HepG2 (cell line): ENCODE measurements at regions not wholly inside any gene's neighbourhood (a gene's known extent, or its start where the extent isn't known, plus 50 kb on each side); places are given as distances from the start of the nearest gene placed in this dataset.

Source experiments
- ATAC-seq: fragments of 200-7000 bp; cut with Tn5 transposase; 3 replicates; pipeline ENCODE4 v1.9.1; 2020; ENCODE audit warnings: mild to moderate bottlenecking, moderate library complexity
- BruUV-seq: library from RNA; stranded (reverse); fragments of 400-500 nt; replicated peaks from 2 replicates; lab custom pipeline; 2021; lab: Mats Ljungman, UMichigan
- CTCF ChIA-PET: fragments of 300-600 bp; formaldehyde crosslinking; extraction: SDS; loops from one replicate; lab custom pipeline; 2021; ENCODE audit warnings: low total read pairs, inconsistent platforms, low intra/inter-chr PET ratio; lab: Yijun Ruan, JAX
- POLR2A ChIA-PET: fragments of 350-600 bp; sonication (Branson Sonifier 250); formaldehyde crosslinking; loops from one replicate; lab custom pipeline; 2020; ENCODE audit warnings: antibody characterized with exemption, inconsistent platforms; lab: Yijun Ruan, JAX
- DNase-seq: peaks from one replicate; pipeline ENCODE4 v3.0.0-alpha.2; 2015; ENCODE audit warnings: low spot score
- FAIRE-seq: peaks from 3 replicates; lab custom pipeline; 2011; peaks lifted over from hg19 to GRCh38; lab: Jason Lieb, UNC
- H2AFZ ChIP-seq: one replicate; pipeline ENCODE4 v1.6.1; 2011; ENCODE audit warnings: low read length, inconsistent platforms
- H3K27ac ChIP-seq: fragments of 300-600 bp; 3 replicates; pipeline ENCODE4 v1.8.0; 2011; ENCODE audit warnings: mixed run types, mild to moderate bottlenecking, mixed read lengths, low read length, inconsistent platforms; ENCODE audit not compliant: insufficient read depth; ENCODE audit errors: extremely low read length
- H3K27me3 ChIP-seq, 2 experiments: fragments of 200-600 bp in 1 of 2; 2 replicates in 1 of 2; 3 replicates in 1 of 2; pipeline versions ENCODE4 v1.6.0 to v1.8.0; 2011; ENCODE audit warnings: low read length in 2 of 2, mild to moderate bottlenecking in 2 of 2, moderate library complexity in 2 of 2, inconsistent platforms in 1 of 2; ENCODE audit not compliant: insufficient read depth in 2 of 2, control insufficient read depth in 1 of 2
- H3K36me3 ChIP-seq, 2 experiments: fragments of 200-600 bp in 1 of 2; replicated peaks in 1 of 2; 2 replicates in 1 of 2; 3 replicates in 1 of 2; pipeline versions ENCODE4 v1.5.1 to v1.8.0; 2011; ENCODE audit warnings: low read length in 2 of 2, inconsistent platforms in 1 of 2; ENCODE audit not compliant: insufficient read depth in 2 of 2, control insufficient read depth in 1 of 2
- H3K4me1 ChIP-seq: 2 replicates; pipeline ENCODE4 v1.5.1; 2012; ENCODE audit warnings: low read length, inconsistent platforms; ENCODE audit not compliant: insufficient read depth
- H3K4me2 ChIP-seq: 2 replicates; pipeline ENCODE4 v1.6.0; 2011; ENCODE audit warnings: low read depth, low read length, inconsistent platforms
- H3K4me3 ChIP-seq, 3 experiments: fragments of 200-600 bp in 1 of 3; sonication (generic), shearing (Covaris generic) in 1 of 3; replicated peaks in 1 of 3; 2 replicates each; pipeline ENCODE4 v1.5.1; 2011 to 2016; ENCODE audit warnings: low read length in 3 of 3, inconsistent platforms in 2 of 3, low read depth in 2 of 3, mild to moderate bottlenecking in 2 of 3, control low read depth in 1 of 3, mixed read lengths in 1 of 3; ENCODE audit not compliant: insufficient read depth in 1 of 3
- H3K79me2 ChIP-seq: one replicate; pipeline ENCODE4 v1.6.1; 2011; ENCODE audit warnings: low read length, inconsistent platforms; ENCODE audit not compliant: insufficient read depth
- H3K9ac ChIP-seq: 2 replicates; pipeline ENCODE4 v1.6.0; 2011; ENCODE audit warnings: mild to moderate bottlenecking, low read depth, low read length, inconsistent platforms; ENCODE audit not compliant: insufficient read depth
- H3K9me3 ChIP-seq: 2 replicates; pipeline ENCODE4 v1.5.1; 2012; ENCODE audit warnings: mild to moderate bottlenecking, low read length
- H4K20me1 ChIP-seq: 2 replicates; pipeline ENCODE4 v1.6.0; 2011; ENCODE audit warnings: inconsistent platforms, mild to moderate bottlenecking, low read length, moderate library complexity; ENCODE audit not compliant: insufficient read depth
- FOXM1 ChIP-seq: sonication (generic); formaldehyde crosslinking; IDR thresholded peaks from 2 replicates; pipeline ENCODE4 v1.5.0; 2020; ENCODE audit warnings: missing genetic modification reagents
- MATR3 ChIP-seq: sonication (generic); formaldehyde crosslinking; IDR thresholded peaks from 2 replicates; pipeline ENCODE4 v1.4.0; 2020; ENCODE audit warnings: missing genetic modification reagents
- PCBP1 ChIP-seq: fragments of 200-400 bp; formaldehyde crosslinking; IDR thresholded peaks from 2 replicates; pipeline ENCODE4 v1.6.1; 2017; ENCODE audit warnings: mild to moderate bottlenecking, low read depth, low read length, borderline replicate concordance
- ZFAT ChIP-seq: sonication (generic); formaldehyde crosslinking; conservative IDR thresholded peaks from 2 replicates; pipeline ENCODE4 v1.8.1; 2023; ENCODE audit warnings: missing genetic modification reagents, inconsistent platforms
- ZNF577 ChIP-seq: sonication (generic); formaldehyde crosslinking; IDR thresholded peaks from 2 replicates; pipeline ENCODE4 v1.4.0; 2020; ENCODE audit warnings: mild to moderate bottlenecking, low read depth, missing genetic modification reagents, borderline replicate concordance
- WGBS: methylation state at CpG from one replicate; pipeline ENCODE4 v1.1.6; 2017; ENCODE audit warnings: low lambda C conversion rate; 5-methylcytosine and 5-hydroxymethylcytosine counted together
- in situ Hi-C: cut with HindIII; loops from 2 replicates; pipeline ENCODE4 v1.10.0; 2017; ENCODE audit warnings: low pct_unique_long_range_greater_than_20kb; ENCODE audit not compliant: extremely low pct_ligation_motif_present
- intact Hi-C: fragments of 100-400 bp; cut with micrococcal nuclease; formaldehyde crosslinking; loops from one replicate; pipeline ENCODE4 v1.10.0; 2022; ENCODE audit not compliant: unreplicated experiment
- TF ChIP-seq, protein P1 (sequence below), 2 experiments: sonication (generic) in 1 of 2; formaldehyde crosslinking in 1 of 2; IDR thresholded peaks; 2 replicates each; pipeline versions ENCODE4 v1.6.1 to v1.9.0; 2014 to 2022; ENCODE audit warnings: antibody characterized with exemption in 1 of 2, borderline replicate concordance in 1 of 2, inconsistent platforms in 1 of 2, low read depth in 1 of 2, missing genetic modification reagents in 1 of 2

DNA sequence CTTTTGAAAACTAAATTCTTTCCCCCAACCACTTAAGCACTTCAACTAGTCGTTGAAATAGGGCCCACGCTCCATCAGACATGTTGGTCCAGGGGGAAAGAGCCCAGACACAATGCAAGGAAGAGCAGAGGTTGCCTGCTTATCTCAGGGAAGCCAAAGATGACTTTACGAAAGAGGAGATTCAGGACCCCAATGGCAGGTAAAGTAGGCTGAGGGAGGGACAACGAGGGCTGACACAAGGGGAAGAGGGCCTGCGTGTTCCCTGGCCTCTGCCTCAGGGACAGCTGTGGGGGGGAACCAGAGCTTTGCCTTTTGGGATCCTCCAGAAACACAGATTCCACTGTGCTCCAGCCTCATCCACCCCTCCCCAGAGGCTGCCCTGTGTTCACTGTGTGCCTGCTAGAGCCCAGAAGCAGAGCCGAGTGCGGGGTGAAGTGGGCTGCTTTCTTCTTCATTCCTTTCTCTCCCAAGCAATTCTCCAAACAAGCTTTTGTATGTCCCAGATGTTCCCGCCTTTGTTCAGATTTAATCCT is 135.5 kb upstream of the GRIK3 start:
- Histone ChIP-seq H2AFZ (no peak overlapping the region), H3K4me1 (no peaks in the 10 kb centered on the region), H4K20me1 (no peaks in the 10 kb centered on the region), H3K36me3 (no peaks in the 10 kb centered on the region), H3K27me3 (peaks cover 0 to 5% of the 10 kb centered on the region in 2 experiments; a peak in 1 of 5 replicates), H3K9me3 (no peaks in the 10 kb centered on the region), H3K27ac (no peak overlapping the region), H3K4me2 (no peak overlapping the region), H3K79me2 (no peaks in the 10 kb centered on the region), H3K4me3 (no peak overlapping the region), H3K9ac (no peak overlapping the region)
- ATAC-seq (no peak), FAIRE-seq (no peak), DNase-seq (no peak)
- no peak for TF ChIP-seq ZNF577 (CRISPR knock-in tag)
- no peak for TF ChIP-seq ZFAT (CRISPR knock-in tag)
- no peak for TF ChIP-seq MATR3 (CRISPR knock-in tag)
- no peak for TF ChIP-seq PCBP1
- TF ChIP-seq, protein P1, sequence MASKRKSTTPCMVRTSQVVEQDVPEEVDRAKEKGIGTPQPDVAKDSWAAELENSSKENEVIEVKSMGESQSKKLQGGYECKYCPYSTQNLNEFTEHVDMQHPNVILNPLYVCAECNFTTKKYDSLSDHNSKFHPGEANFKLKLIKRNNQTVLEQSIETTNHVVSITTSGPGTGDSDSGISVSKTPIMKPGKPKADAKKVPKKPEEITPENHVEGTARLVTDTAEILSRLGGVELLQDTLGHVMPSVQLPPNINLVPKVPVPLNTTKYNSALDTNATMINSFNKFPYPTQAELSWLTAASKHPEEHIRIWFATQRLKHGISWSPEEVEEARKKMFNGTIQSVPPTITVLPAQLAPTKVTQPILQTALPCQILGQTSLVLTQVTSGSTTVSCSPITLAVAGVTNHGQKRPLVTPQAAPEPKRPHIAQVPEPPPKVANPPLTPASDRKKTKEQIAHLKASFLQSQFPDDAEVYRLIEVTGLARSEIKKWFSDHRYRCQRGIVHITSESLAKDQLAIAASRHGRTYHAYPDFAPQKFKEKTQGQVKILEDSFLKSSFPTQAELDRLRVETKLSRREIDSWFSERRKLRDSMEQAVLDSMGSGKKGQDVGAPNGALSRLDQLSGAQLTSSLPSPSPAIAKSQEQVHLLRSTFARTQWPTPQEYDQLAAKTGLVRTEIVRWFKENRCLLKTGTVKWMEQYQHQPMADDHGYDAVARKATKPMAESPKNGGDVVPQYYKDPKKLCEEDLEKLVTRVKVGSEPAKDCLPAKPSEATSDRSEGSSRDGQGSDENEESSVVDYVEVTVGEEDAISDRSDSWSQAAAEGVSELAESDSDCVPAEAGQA (IDR thresholded peaks at IDR 0.05; ENCODE audit: low read depth) = no peak
- TF ChIP-seq, protein P1 (CRISPR knock-in tag; IDR thresholded peaks at IDR 0.05; ENCODE audit: borderline replicate concordance) = no peak
- no peak for TF ChIP-seq FOXM1 (CRISPR knock-in tag)
- no TSS peak for BruUV-seq
- ChIA-PET CTCF (no interaction called here), POLR2A (no interaction called here)
- intact Hi-C loops (no loop called here), in situ Hi-C loops (no loop called here)
- 9% methylated on average over 8 of the region's 8 CpGs for WGBS
